NCI-H2107 (cell line): ENCODE measurements at regions not wholly inside any gene's neighbourhood (a gene's known extent, or its start where the extent isn't known, plus 50 kb on each side); places are given as distances from the start of the nearest gene placed in this dataset.

Experiments
- DNase-seq: peaks from one replicate; lab custom pipeline; 2025; lab: John Stamatoyannopoulos, UW

GRCh38 chr11:27907091-27907490 is 200.9 kb downstream of the KIF18A start:
- DNase-seq = no peak

GRCh38 chr11:27904358-27905055 is 203.4 kb downstream of the KIF18A start:
- DNase-seq = no peak

- DNase-seq = no peak
These were observed 202.8 kb upstream of the BDNF start for GRCh38 chr11:27902981-27903624.

GRCh38 chr11:27898166-27898565 is 197.9 kb upstream of the BDNF start:
- no peak for DNase-seq

- DNase-seq = no peak
These were observed 195.8 kb upstream of the BDNF start for GRCh38 chr11:27896096-27896495.

GRCh38 chr11:27894552-27894951 is 194.3 kb upstream of the BDNF start:
- no peak for DNase-seq

- no peak for DNase-seq
These were observed 186.6 kb upstream of the BDNF start for GRCh38 chr11:27886857-27887256.

- no peak for DNase-seq
These were observed 181.9 kb upstream of the BDNF start for GRCh38 chr11:27882066-27882697.

GRCh38 chr11:27875831-27876775 is 175.8 kb upstream of the BDNF start:
- DNase-seq = no peak

- DNase-seq = no peak
These were observed 175.0 kb upstream of the BDNF start for GRCh38 chr11:27874998-27875830.

- no peak for DNase-seq
These were observed 173.4 kb upstream of the BDNF start for GRCh38 chr11:27873664-27874063.

- no peak for DNase-seq
These were observed 170.8 kb upstream of the BDNF start for GRCh38 chr11:27871056-27871455.

GRCh38 chr11:27869701-27870100 is 169.4 kb upstream of the BDNF start:
- no peak for DNase-seq

GRCh38 chr11:27868709-27869108 is 168.5 kb upstream of the BDNF start:
- DNase-seq = no peak

- no peak for DNase-seq
These were observed 168.0 kb upstream of the BDNF start for GRCh38 chr11:27868226-27868625.

- no peak for DNase-seq
These were observed 164.8 kb upstream of the BDNF start for GRCh38 chr11:27865105-27865504.

GRCh38 chr11:27864611-27865010 is 164.4 kb upstream of the BDNF start:
- no peak for DNase-seq

- no peak for DNase-seq
These were observed 163.8 kb upstream of the BDNF start for GRCh38 chr11:27864091-27864491.

GRCh38 chr11:27863637-27864036 is 163.4 kb upstream of the BDNF start:
- no peak for DNase-seq

GRCh38 chr11:27861706-27862430 is 161.6 kb upstream of the BDNF start:
- no peak for DNase-seq

GRCh38 chr11:27860811-27861210 is 160.6 kb upstream of the BDNF start:
- DNase-seq = no peak
